H1 (cell line): ENCODE measurements at regions not wholly inside any gene's neighbourhood (a gene's known extent, or its start where the extent isn't known, plus 50 kb on each side); places are given as distances from the start of the nearest gene placed in this dataset.

Experiments
- CTCF ChIA-PET: fragments of 300-600 bp; sonication (Branson Sonifier 250); formaldehyde crosslinking; loops from one replicate; lab custom pipeline; 2021; ENCODE audit not compliant: partially characterized antibody; lab: Charles Lee
- POLR2A ChIA-PET: fragments of 300-600 bp; sonication (Branson Sonifier 250); formaldehyde crosslinking; loops from one replicate; lab custom pipeline; 2021; ENCODE audit warnings: inconsistent platforms; ENCODE audit not compliant: partially characterized antibody; lab: Charles Lee
- DNase-seq, 2 experiments: peaks; one replicate each; pipeline versions ENCODE4 v3.0.0 to v3.0.0-alpha.2; 2010 to 2022; ENCODE audit warnings: low spot score in 2 of 2, low read depth in 1 of 2, mixed read lengths in 1 of 2
- FAIRE-seq: peaks from 2 replicates; lab custom pipeline; 2011; peaks lifted over from hg19 to GRCh38; lab: Jason Lieb, UNC
- H2AFZ ChIP-seq: 2 replicates; pipeline ENCODE4 v1.8.1; 2012; ENCODE audit warnings: low read length, inconsistent platforms
- H2AK5ac ChIP-seq: 2 replicates; pipeline ENCODE4 v1.6.1; 2013; ENCODE audit warnings: low read depth, low read length
- H2BK120ac ChIP-seq: replicated peaks from 2 replicates; pipeline ENCODE3; 2013; ENCODE audit warnings: low read depth, low read length, inconsistent platforms
- H2BK12ac ChIP-seq: 2 replicates; pipeline ENCODE4 v1.6.1; 2013; ENCODE audit warnings: low read depth, low read length
- H2BK15ac ChIP-seq: 2 replicates; pipeline ENCODE4 v1.6.1; 2013; ENCODE audit warnings: low read length
- H2BK20ac ChIP-seq: 2 replicates; pipeline ENCODE4 v1.6.1; 2013; ENCODE audit warnings: low read length
- H2BK5ac ChIP-seq: 2 replicates; pipeline ENCODE4 v1.6.1; 2013; ENCODE audit warnings: low read depth, low read length
- H3K14ac ChIP-seq: 2 replicates; pipeline ENCODE4 v1.6.1; 2013; ENCODE audit warnings: inconsistent platforms; ENCODE audit not compliant: insufficient read length
- H3K18ac ChIP-seq: 2 replicates; pipeline ENCODE4 v1.6.1; 2013; ENCODE audit warnings: low read length; ENCODE audit errors: extremely low read depth
- H3K23ac ChIP-seq: 2 replicates; pipeline ENCODE4 v1.6.1; 2013; ENCODE audit warnings: inconsistent platforms; ENCODE audit not compliant: insufficient read length
- H3K23me2 ChIP-seq: 2 replicates; pipeline ENCODE4 v1.6.1; 2013; ENCODE audit warnings: low read depth, low read length
- H3K27ac ChIP-seq: 2 replicates; pipeline ENCODE4 v1.6.1; 2011; ENCODE audit warnings: low read depth, low read length, inconsistent platforms
- H3K27me3 ChIP-seq, 4 experiments: replicated peaks in 1 of 4; 1 replicate in 1 of 4; 2 replicates in 3 of 4; pipeline versions ENCODE4 v1.6.1 to v1.8.1; 2011 to 2013; ENCODE audit warnings: low read length in 3 of 4, mild to moderate bottlenecking in 3 of 4, inconsistent platforms in 2 of 4, mixed read lengths in 2 of 4, moderate library complexity in 1 of 4; ENCODE audit not compliant: control insufficient read depth in 3 of 4, insufficient read depth in 3 of 4; ENCODE audit errors: extremely low read depth in 1 of 4
- H3K36me3 ChIP-seq, 4 experiments: 2 replicates each; pipeline versions ENCODE4 v1.6.1 to v1.8.1; 2011 to 2013; ENCODE audit warnings: mild to moderate bottlenecking in 4 of 4, low read length in 3 of 4, moderate library complexity in 2 of 4, control low read depth in 1 of 4, inconsistent platforms in 1 of 4; ENCODE audit not compliant: insufficient read depth in 4 of 4, control insufficient read depth in 2 of 4
- H3K4ac ChIP-seq: replicated peaks from 2 replicates; pipeline ENCODE3; 2013; ENCODE audit warnings: low read length, low read depth, mixed read lengths, inconsistent platforms; ENCODE audit not compliant: insufficient read length
- H3K4me1 ChIP-seq, 4 experiments: replicated peaks in 1 of 4; 1 replicate in 1 of 4; 2 replicates in 3 of 4; pipeline versions ENCODE4 v1.6.1 to v1.8.1; 2011 to 2013; ENCODE audit warnings: low read length in 3 of 4, inconsistent platforms in 2 of 4, mixed read lengths in 1 of 4; ENCODE audit not compliant: insufficient read depth in 4 of 4, control insufficient read depth in 3 of 4
- H3K4me2 ChIP-seq, 2 experiments: 2 replicates each; pipeline versions ENCODE4 v1.6.1 to v1.8.1; 2011 to 2013; ENCODE audit warnings: low read depth in 2 of 2, low read length in 2 of 2, control low read depth in 1 of 2, inconsistent platforms in 1 of 2, mild to moderate bottlenecking in 1 of 2; ENCODE audit not compliant: insufficient read depth in 1 of 2
- H3K4me3 ChIP-seq, 4 experiments: fragments of 200-600, 300-600 bp in 1 of 4; sonication (generic), shearing (Covaris generic), sonication (Bioruptor Twin) in 1 of 4; 2 replicates each; pipeline versions ENCODE4 v1.5.1 to v1.8.1; 2011 to 2016; ENCODE audit warnings: low read length in 4 of 4, low read depth in 3 of 4, control low read depth in 2 of 4, inconsistent platforms in 2 of 4, mild to moderate bottlenecking in 2 of 4, mixed read lengths in 1 of 4, moderate library complexity in 1 of 4; ENCODE audit not compliant: insufficient read depth in 2 of 4; ENCODE audit errors: extremely low read depth in 1 of 4
- H3K56ac ChIP-seq: replicated peaks from 2 replicates; pipeline ENCODE3; 2013; ENCODE audit warnings: low read depth, mild to moderate bottlenecking, mixed read lengths, low read length, inconsistent platforms; ENCODE audit not compliant: insufficient read length
- H3K79me1 ChIP-seq: 2 replicates; pipeline ENCODE4 v1.6.1; 2013; ENCODE audit warnings: low read depth, low read length, control low read depth
- H3K79me2 ChIP-seq, 2 experiments: 2 replicates each; pipeline versions ENCODE4 v1.6.1 to v1.8.1; 2012 to 2013; ENCODE audit warnings: low read length in 2 of 2, mild to moderate bottlenecking in 2 of 2, inconsistent platforms in 1 of 2; ENCODE audit not compliant: insufficient read depth in 2 of 2, control insufficient read depth in 1 of 2
- H3K9ac ChIP-seq, 4 experiments: replicated peaks in 1 of 4; 1 replicate in 1 of 4; 2 replicates in 3 of 4; pipeline versions ENCODE4 v1.6.1 to v1.8.1; 2011 to 2013; ENCODE audit warnings: low read depth in 3 of 4, low read length in 3 of 4, control low read depth in 2 of 4, mild to moderate bottlenecking in 2 of 4, moderate library complexity in 2 of 4, inconsistent platforms in 1 of 4; ENCODE audit errors: extremely low read depth in 1 of 4
- H3K9me3 ChIP-seq, 2 experiments: 2 replicates each; pipeline versions ENCODE4 v1.6.1 to v1.8.1; 2012 to 2013; ENCODE audit warnings: mild to moderate bottlenecking in 2 of 2, moderate library complexity in 2 of 2, control low read depth in 1 of 2, inconsistent platforms in 1 of 2, low read depth in 1 of 2, low read length in 1 of 2, mixed read lengths in 1 of 2; ENCODE audit not compliant: insufficient read depth in 2 of 2
- H4K20me1 ChIP-seq, 2 experiments: replicated peaks in 1 of 2; 2 replicates each; pipeline versions ENCODE3 to v1.8.1; 2011 to 2013; ENCODE audit warnings: inconsistent platforms in 2 of 2, low read length in 2 of 2, mild to moderate bottlenecking in 1 of 2; ENCODE audit not compliant: insufficient read depth in 2 of 2, control insufficient read depth in 1 of 2
- H4K5ac ChIP-seq: 2 replicates; pipeline ENCODE4 v1.6.1; 2013; ENCODE audit warnings: low read length, low read depth, mixed read lengths, inconsistent platforms; ENCODE audit not compliant: insufficient read length
- H4K8ac ChIP-seq: 2 replicates; pipeline ENCODE4 v1.8.0; 2013; ENCODE audit warnings: mild to moderate bottlenecking, moderate library complexity, low read length, inconsistent platforms; ENCODE audit not compliant: insufficient read depth; ENCODE audit errors: extremely low read depth
- H4K91ac ChIP-seq: replicated peaks from 2 replicates; pipeline ENCODE3; 2013; ENCODE audit warnings: low read length, mixed read lengths, inconsistent platforms; ENCODE audit not compliant: insufficient read length
- CBX5 ChIP-seq: fragments of 300-800, 300-1000 bp; sonication (generic); IDR thresholded peaks from 2 replicates; pipeline ENCODE4 v1.7.1; 2016; ENCODE audit warnings: antibody characterized with exemption, low read length, low read depth
- CHD2 ChIP-seq: IDR thresholded peaks from 2 replicates; pipeline ENCODE4 v1.6.1; 2012; ENCODE audit warnings: low read length, improper control_type of control experiment
- JUN ChIP-seq: IDR thresholded peaks from 2 replicates; pipeline ENCODE4 v1.6.1; 2011; ENCODE audit warnings: low read depth, mild to moderate bottlenecking, improper control_type of control experiment, low read length
- NANOG ChIP-seq: IDR thresholded peaks from 2 replicates; pipeline ENCODE4 v1.6.1; 2011; ENCODE audit warnings: low read length, low read depth, mild to moderate bottlenecking, inconsistent platforms; ENCODE audit not compliant: insufficient read depth, poor library complexity, severe bottlenecking
- RAD21 ChIP-seq, 2 experiments: IDR thresholded peaks in 1 of 2; conservative IDR thresholded peaks in 1 of 2; 2 replicates each; pipeline ENCODE4 v1.6.1; 2011; ENCODE audit warnings: low read depth in 2 of 2, low read length in 2 of 2, improper control_type of control experiment in 1 of 2, inconsistent platforms in 1 of 2, mild to moderate bottlenecking in 1 of 2, moderate library complexity in 1 of 2
- RFX5 ChIP-seq: IDR thresholded peaks from 2 replicates; pipeline ENCODE4 v1.6.1; 2011; ENCODE audit warnings: low read depth, low read length, improper control_type of control experiment, borderline replicate concordance
- SAP30 ChIP-seq: fragments of 300-600 bp; sonication (generic); IDR thresholded peaks from 2 replicates; pipeline ENCODE4 v1.7.1; 2012; ENCODE audit warnings: low read length, moderate library complexity, mild to moderate bottlenecking, inconsistent platforms; ENCODE audit not compliant: insufficient read depth, insufficient replicate concordance
- ZNF274 ChIP-seq: IDR thresholded peaks from 2 replicates; pipeline ENCODE4 v1.7.0; 2012; ENCODE audit warnings: low read length, borderline replicate concordance; ENCODE audit errors: extremely low read depth
- WGBS, 2 experiments: shearing (Covaris generic) in 1 of 2; methylation state at CpG; one replicate each; pipeline versions ENCODE4 v1.1.6 to v1.1.7; 2013 to 2015; ENCODE audit warnings: low lambda C conversion rate in 2 of 2, mixed read lengths in 2 of 2, inconsistent platforms in 1 of 2, low coverage in 1 of 2, missing lambda C conversion rate in 1 of 2; ENCODE audit not compliant: insufficient replicate concordance in 2 of 2, insufficient coverage in 1 of 2, insufficient read length in 1 of 2; ENCODE audit errors: extremely low coverage in 1 of 2, missing lambda C conversion rate in 1 of 2; 5-methylcytosine and 5-hydroxymethylcytosine counted together

DNA sequence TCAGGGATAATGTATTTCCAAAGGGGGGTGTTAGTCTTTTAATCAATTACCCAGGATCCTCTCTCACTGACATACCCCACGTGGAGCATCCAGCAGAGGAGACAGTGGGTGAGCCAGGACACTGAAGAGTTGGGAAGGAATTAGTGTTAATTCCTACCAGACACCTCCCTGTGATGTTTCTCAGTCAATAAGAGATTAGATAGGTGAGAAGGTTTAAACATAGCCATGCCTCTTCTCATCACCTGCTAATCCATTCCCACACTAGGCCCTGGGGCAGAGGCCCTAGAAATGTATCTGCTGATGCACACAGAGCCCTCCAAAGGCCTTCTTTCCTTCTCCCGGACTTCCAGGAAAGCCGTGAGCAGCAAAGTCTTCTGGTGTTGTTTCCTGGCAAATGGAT lies 363.6 kb upstream of the LARGE1 start:
- no peak overlapping the region for H3K4ac ChIP-seq
- H2BK20ac ChIP-seq = no peak overlapping the region
- H2BK5ac ChIP-seq = no peak overlapping the region
- H3K56ac ChIP-seq = no peak overlapping the region
- no peak overlapping the region for H4K5ac ChIP-seq
- H3K36me3 ChIP-seq = no peaks in the 10 kb centered on the region
- H2BK120ac ChIP-seq = no peak overlapping the region
- ChIA-PET CTCF (interaction anchor here (1.0 kb wide), 1 partner anchor 8 kb away, joined by 3 read pairs; no protein-coding TSS in a partner anchor), POLR2A (no interaction called here)
- no peak for DNase-seq
- H2BK12ac ChIP-seq = no peak overlapping the region
- H3K23ac ChIP-seq = no peak overlapping the region
- no peak overlapping the region for H4K8ac ChIP-seq
- WGBS, 2 experiments = 86% methylated on average over 3 of the region's 3 CpGs; no CpG with 5 or more reads in 1 of the 2 experiments
- no peak for TF ChIP-seq CHD2
- TF ChIP-seq CBX5 = no peak
- TF ChIP-seq JUN = no peak
- no peak for TF ChIP-seq ZNF274
- no peak for TF ChIP-seq RFX5
- TF ChIP-seq NANOG = no peak
- TF ChIP-seq RAD21 (IDR thresholded peaks at IDR 0.05 in 1 of 2, conservative IDR thresholded peaks at IDR 0.05 in 1 of 2; ENCODE audit: low read depth in 2 of 2, low read length in 2 of 2) = no peak
- TF ChIP-seq SAP30 = no peak
- no peaks in the 10 kb centered on the region for H3K79me2 ChIP-seq
- no peaks in the 10 kb centered on the region for H4K20me1 ChIP-seq
- H3K79me1 ChIP-seq = no peaks in the 10 kb centered on the region
- no peak overlapping the region for H3K14ac ChIP-seq
- no peak overlapping the region for H3K4me3 ChIP-seq
- H3K9me3 ChIP-seq = 0 out of 4 replicates have a peak, but pooled peaks cover 0 to 3% of the 10 kb centered on the region in 2 experiments
- no peak overlapping the region for H4K91ac ChIP-seq
- peaks cover 0 to 5% (median 3%) of the 10 kb centered on the region in 4 experiments; a peak in 4 of 7 replicates for H3K4me1 ChIP-seq
- no peak overlapping the region for H3K18ac ChIP-seq
- H3K27ac ChIP-seq = no peak overlapping the region
- H3K9ac ChIP-seq = no peak overlapping the region
- no peak for FAIRE-seq
- H3K27me3 ChIP-seq = no peaks in the 10 kb centered on the region; a peak in 3 of 7 replicates
- peaks cover 2% of the 10 kb centered on the region; the same call in 1 of the 2 replicates for H3K23me2 ChIP-seq
- no peak overlapping the region for H2AK5ac ChIP-seq
- H2BK15ac ChIP-seq = no peak overlapping the region
- H3K4me2 ChIP-seq = no peak overlapping the region
- H2AFZ ChIP-seq = no peak overlapping the region
